GM23338 (cell line): ENCODE measurements at regions not wholly inside any gene's neighbourhood (a gene's known extent, or its start where the extent isn't known, plus 50 kb on each side); places are given as distances from the start of the nearest gene placed in this dataset.
A peak's percentile ranks its signal among the peaks of the same experiment; 100 is the strongest.

Experiments
- ATAC-seq: fragments of 200-7000 bp; cut with Tn5 transposase; 3 replicates; pipeline ENCODE4 v1.9.1; 2020
- DNase-seq: peaks from one replicate; pipeline ENCODE4 v3.0.0-alpha.2; 2015; ENCODE audit warnings: low spot score
- H2AFZ ChIP-seq: fragments of 200-600 bp; sonication (generic); 2 replicates; pipeline ENCODE4 v1.8.0; 2016; ENCODE audit warnings: antibody characterized with exemption, mild to moderate bottlenecking, moderate library complexity
- H3F3A ChIP-seq: fragments of 200-600 bp; sonication (generic); replicated peaks from 2 replicates; pipeline ENCODE4 v1.8.0; 2017; ENCODE audit warnings: antibody characterized with exemption, mixed run types, low read depth
- H3K27ac ChIP-seq: fragments of 200-600 bp; sonication (generic); 2 replicates; pipeline ENCODE4 v1.6.1; 2016; ENCODE audit warnings: low read depth
- H3K27me3 ChIP-seq: fragments of 200-600 bp; sonication (generic); 2 replicates; pipeline ENCODE4 v1.8.0; 2016; ENCODE audit warnings: mild to moderate bottlenecking, mixed run types, moderate library complexity; ENCODE audit not compliant: insufficient read depth
- H3K36me3 ChIP-seq: fragments of 200-600 bp; sonication (generic); 2 replicates; pipeline ENCODE4 v1.8.0; 2016; ENCODE audit warnings: mild to moderate bottlenecking; ENCODE audit not compliant: insufficient read depth
- H3K4me1 ChIP-seq: fragments of 200-600 bp; sonication (generic); 2 replicates; pipeline ENCODE4 v1.8.0; 2016; ENCODE audit warnings: mild to moderate bottlenecking, moderate library complexity; ENCODE audit not compliant: insufficient read depth
- H3K4me2 ChIP-seq: fragments of 200-600 bp; sonication (generic); 2 replicates; pipeline ENCODE4 v1.7.1; 2017; ENCODE audit warnings: mixed run types
- H3K4me3 ChIP-seq: fragments of 200-600 bp; sonication (generic); 2 replicates; pipeline ENCODE4 v1.6.1; 2016; ENCODE audit warnings: mixed run types
- H3K79me2 ChIP-seq: fragments of 200-600 bp; sonication (generic); replicated peaks from 2 replicates; pipeline ENCODE4 v1.8.0; 2017; ENCODE audit warnings: mild to moderate bottlenecking; ENCODE audit not compliant: insufficient read depth
- H3K9me2 ChIP-seq: fragments of 200-600 bp; sonication (generic); 2 replicates; pipeline ENCODE4 v1.8.0; 2017; ENCODE audit not compliant: insufficient read depth
- H4K20me1 ChIP-seq: fragments of 200-600 bp; sonication (generic); replicated peaks from 2 replicates; pipeline ENCODE4 v1.8.0; 2017; ENCODE audit warnings: mild to moderate bottlenecking; ENCODE audit not compliant: insufficient read depth
- H3K27ac Mint-ChIP-seq: 2 replicates; pipeline ENCODE4 v1.8.0; 2020; ENCODE audit warnings: inconsistent platforms, mild to moderate bottlenecking, moderate library complexity, mixed read lengths
- H3K27me3 Mint-ChIP-seq: 3 replicates; pipeline ENCODE4 v1.8.0; 2022; ENCODE audit warnings: low read depth, mild to moderate bottlenecking, moderate library complexity, mixed read lengths, inconsistent platforms; ENCODE audit not compliant: insufficient read depth, poor library complexity
- H3K36me3 Mint-ChIP-seq: 3 replicates; pipeline ENCODE4 v1.8.0; 2021; ENCODE audit warnings: low read depth, mild to moderate bottlenecking, inconsistent platforms, moderate library complexity, mixed read lengths
- H3K4me1 Mint-ChIP-seq: 3 replicates; pipeline ENCODE4 v1.8.0; 2020; ENCODE audit warnings: mild to moderate bottlenecking, inconsistent platforms, mixed read lengths
- H3K4me3 Mint-ChIP-seq: 3 replicates; pipeline ENCODE4 v1.8.0; 2021; ENCODE audit warnings: moderate library complexity, mild to moderate bottlenecking, inconsistent platforms, mixed read lengths
- H3K9me3 Mint-ChIP-seq: 3 replicates; pipeline ENCODE4 v1.8.0; 2020; ENCODE audit warnings: moderate library complexity, mild to moderate bottlenecking, inconsistent platforms, mixed read lengths
- CREB1 ChIP-seq: fragments of 250-450 bp; sonication (Bioruptor Pico); IDR thresholded peaks from 2 replicates; pipeline ENCODE4 v1.5.0; 2020; ENCODE audit warnings: low read depth, mild to moderate bottlenecking, moderate library complexity
- JUNB ChIP-seq: IDR thresholded peaks from one replicate; pipeline ENCODE4 v1.6.1; 2016; ENCODE audit warnings: antibody characterized with exemption; ENCODE audit not compliant: unreplicated experiment
- POLR2AphosphoS5 ChIP-seq: IDR thresholded peaks from 2 replicates; pipeline ENCODE4 v1.6.1; 2016; ENCODE audit warnings: antibody characterized with exemption, low read depth
- STAT1 ChIP-seq: IDR thresholded peaks from one replicate; pipeline ENCODE4 v1.6.1; 2016; ENCODE audit warnings: antibody characterized with exemption; ENCODE audit not compliant: unreplicated experiment
- ZNF114 ChIP-seq: fragments of 250-450 bp; sonication (Bioruptor Pico); IDR thresholded peaks from 2 replicates; pipeline ENCODE4 v1.5.0; 2020; ENCODE audit warnings: mild to moderate bottlenecking, moderate library complexity
- ZNF331 ChIP-seq: fragments of 250-450 bp; sonication (Bioruptor Pico); IDR thresholded peaks from 2 replicates; pipeline ENCODE4 v1.5.0; 2020; ENCODE audit warnings: low read depth, mild to moderate bottlenecking, moderate library complexity
- TF ChIP-seq, protein P1 (sequence below): IDR thresholded peaks from one replicate; pipeline ENCODE4 v1.6.1; 2018; ENCODE audit warnings: antibody characterized with exemption; ENCODE audit not compliant: unreplicated experiment
- TF ChIP-seq, protein P2 (sequence below), 2 experiments: fragments of 200-600 bp in 1 of 2; sonication (generic) in 1 of 2; conservative IDR thresholded peaks; 2 replicates each; pipeline versions ENCODE4 v1.5.1 to v1.6.1; 2016 to 2017; ENCODE audit warnings: antibody characterized with exemption in 2 of 2, low read depth in 2 of 2, mild to moderate bottlenecking in 2 of 2, moderate library complexity in 1 of 2

DNA sequence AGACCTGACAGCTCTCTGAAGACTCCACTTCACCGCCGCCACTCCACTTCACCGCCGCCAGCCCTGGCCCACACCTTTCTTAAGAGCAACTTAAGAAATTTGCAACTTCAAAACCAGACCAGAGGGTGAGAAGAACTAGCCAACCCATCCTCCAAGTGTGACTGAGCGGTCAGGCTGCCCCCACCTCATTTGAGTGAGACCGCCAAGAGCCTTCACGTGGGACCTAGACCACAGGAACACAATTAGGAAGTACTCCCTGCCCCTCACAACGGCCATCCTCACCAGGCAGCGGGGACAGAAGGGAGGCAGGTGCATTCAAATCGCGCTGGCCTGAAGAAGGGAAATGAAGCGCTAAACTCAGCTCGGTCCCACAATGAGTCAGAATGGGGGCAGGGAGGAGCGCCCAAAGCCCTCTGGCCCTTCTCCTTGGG is 156.8 kb upstream of the BCL6 start:
- TF ChIP-seq ZNF114 (CRISPR knock-in tag) (no peak), JUNB (no peak), CREB1 (CRISPR knock-in tag) (no peak)
- TF ChIP-seq, protein P1, sequence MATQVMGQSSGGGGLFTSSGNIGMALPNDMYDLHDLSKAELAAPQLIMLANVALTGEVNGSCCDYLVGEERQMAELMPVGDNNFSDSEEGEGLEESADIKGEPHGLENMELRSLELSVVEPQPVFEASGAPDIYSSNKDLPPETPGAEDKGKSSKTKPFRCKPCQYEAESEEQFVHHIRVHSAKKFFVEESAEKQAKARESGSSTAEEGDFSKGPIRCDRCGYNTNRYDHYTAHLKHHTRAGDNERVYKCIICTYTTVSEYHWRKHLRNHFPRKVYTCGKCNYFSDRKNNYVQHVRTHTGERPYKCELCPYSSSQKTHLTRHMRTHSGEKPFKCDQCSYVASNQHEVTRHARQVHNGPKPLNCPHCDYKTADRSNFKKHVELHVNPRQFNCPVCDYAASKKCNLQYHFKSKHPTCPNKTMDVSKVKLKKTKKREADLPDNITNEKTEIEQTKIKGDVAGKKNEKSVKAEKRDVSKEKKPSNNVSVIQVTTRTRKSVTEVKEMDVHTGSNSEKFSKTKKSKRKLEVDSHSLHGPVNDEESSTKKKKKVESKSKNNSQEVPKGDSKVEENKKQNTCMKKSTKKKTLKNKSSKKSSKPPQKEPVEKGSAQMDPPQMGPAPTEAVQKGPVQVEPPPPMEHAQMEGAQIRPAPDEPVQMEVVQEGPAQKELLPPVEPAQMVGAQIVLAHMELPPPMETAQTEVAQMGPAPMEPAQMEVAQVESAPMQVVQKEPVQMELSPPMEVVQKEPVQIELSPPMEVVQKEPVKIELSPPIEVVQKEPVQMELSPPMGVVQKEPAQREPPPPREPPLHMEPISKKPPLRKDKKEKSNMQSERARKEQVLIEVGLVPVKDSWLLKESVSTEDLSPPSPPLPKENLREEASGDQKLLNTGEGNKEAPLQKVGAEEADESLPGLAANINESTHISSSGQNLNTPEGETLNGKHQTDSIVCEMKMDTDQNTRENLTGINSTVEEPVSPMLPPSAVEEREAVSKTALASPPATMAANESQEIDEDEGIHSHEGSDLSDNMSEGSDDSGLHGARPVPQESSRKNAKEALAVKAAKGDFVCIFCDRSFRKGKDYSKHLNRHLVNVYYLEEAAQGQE = no peak
- H3K36me3 Mint-ChIP-seq = no peaks in the 10 kb centered on the region
- H3F3A ChIP-seq = no peaks in the 10 kb centered on the region
- ATAC-seq (no peak), DNase-seq (no peak)
- no peaks in the 10 kb centered on the region for H3K27me3 Mint-ChIP-seq
- H3K27ac ChIP-seq = no peak overlapping the region
- H3K79me2 ChIP-seq = no peaks in the 10 kb centered on the region
- peak overlapping the region; percentile 47; the same call in 1 of the 2 replicates for H2AFZ ChIP-seq
- H3K4me3 Mint-ChIP-seq = no peak overlapping the region
- H3K27ac Mint-ChIP-seq = no peak overlapping the region
- H3K4me2 ChIP-seq = no peak overlapping the region
- no peaks in the 10 kb centered on the region for H3K27me3 ChIP-seq
- H3K36me3 ChIP-seq = no peaks in the 10 kb centered on the region
- no peak overlapping the region for H3K4me3 ChIP-seq
- H3K9me3 Mint-ChIP-seq = no peaks in the 10 kb centered on the region
- peaks cover 28% of the 10 kb centered on the region for H3K4me1 Mint-ChIP-seq
- peaks cover 27% of the 10 kb centered on the region for H3K4me1 ChIP-seq
- H3K9me2 ChIP-seq = peaks cover 4% of the 10 kb centered on the region; the same call in 1 of the 2 replicates
- H4K20me1 ChIP-seq = no peaks in the 10 kb centered on the region

DNA sequence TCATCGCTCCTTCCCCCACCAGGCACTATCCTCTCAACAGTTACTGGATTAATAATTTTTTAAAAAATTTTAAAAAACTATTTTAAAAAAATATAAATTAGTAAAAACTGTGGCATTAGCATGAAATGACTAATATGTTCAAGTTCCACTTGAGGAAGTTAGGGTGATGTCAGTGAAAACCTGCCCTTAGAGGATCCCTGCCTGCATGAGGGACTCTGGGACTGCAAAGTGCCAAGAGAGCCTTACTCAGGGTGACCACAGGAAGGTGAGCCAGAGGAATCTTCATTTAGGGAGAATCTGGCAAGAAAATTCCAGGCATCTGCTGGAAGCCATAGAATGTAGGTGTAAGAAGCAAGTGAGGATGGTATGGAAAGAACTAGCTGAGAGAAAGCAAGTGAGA is 157.7 kb upstream of the BCL6 start:
- Mint-ChIP-seq H3K27me3 (no peaks in the 10 kb centered on the region), H3K4me3 (no peak overlapping the region), H3K4me1 (peaks cover 32% of the 10 kb centered on the region), H3K36me3 (no peaks in the 10 kb centered on the region), H3K27ac (no peak overlapping the region), H3K9me3 (no peaks in the 10 kb centered on the region)
- no peaks in the 10 kb centered on the region for H4K20me1 ChIP-seq
- no peaks in the 10 kb centered on the region for H3K36me3 ChIP-seq
- no peaks in the 10 kb centered on the region for H3K27me3 ChIP-seq
- no peak overlapping the region for H3K27ac ChIP-seq
- ATAC-seq = no peak
- DNase-seq = no peak
- H2AFZ ChIP-seq = no peak overlapping the region
- H3K4me2 ChIP-seq = no peak overlapping the region
- peaks cover 32% of the 10 kb centered on the region for H3K4me1 ChIP-seq
- no peaks in the 10 kb centered on the region for H3K79me2 ChIP-seq
- no peak overlapping the region for H3K4me3 ChIP-seq
- H3F3A ChIP-seq = no peaks in the 10 kb centered on the region
- H3K9me2 ChIP-seq = peaks cover 4% of the 10 kb centered on the region; the same call in 1 of the 2 replicates
- TF ChIP-seq ZNF331 (CRISPR knock-in tag) = no peak
- TF ChIP-seq POLR2AphosphoS5 = no peak
- no peak for TF ChIP-seq ZNF114 (CRISPR knock-in tag)
- TF ChIP-seq, protein P2, sequence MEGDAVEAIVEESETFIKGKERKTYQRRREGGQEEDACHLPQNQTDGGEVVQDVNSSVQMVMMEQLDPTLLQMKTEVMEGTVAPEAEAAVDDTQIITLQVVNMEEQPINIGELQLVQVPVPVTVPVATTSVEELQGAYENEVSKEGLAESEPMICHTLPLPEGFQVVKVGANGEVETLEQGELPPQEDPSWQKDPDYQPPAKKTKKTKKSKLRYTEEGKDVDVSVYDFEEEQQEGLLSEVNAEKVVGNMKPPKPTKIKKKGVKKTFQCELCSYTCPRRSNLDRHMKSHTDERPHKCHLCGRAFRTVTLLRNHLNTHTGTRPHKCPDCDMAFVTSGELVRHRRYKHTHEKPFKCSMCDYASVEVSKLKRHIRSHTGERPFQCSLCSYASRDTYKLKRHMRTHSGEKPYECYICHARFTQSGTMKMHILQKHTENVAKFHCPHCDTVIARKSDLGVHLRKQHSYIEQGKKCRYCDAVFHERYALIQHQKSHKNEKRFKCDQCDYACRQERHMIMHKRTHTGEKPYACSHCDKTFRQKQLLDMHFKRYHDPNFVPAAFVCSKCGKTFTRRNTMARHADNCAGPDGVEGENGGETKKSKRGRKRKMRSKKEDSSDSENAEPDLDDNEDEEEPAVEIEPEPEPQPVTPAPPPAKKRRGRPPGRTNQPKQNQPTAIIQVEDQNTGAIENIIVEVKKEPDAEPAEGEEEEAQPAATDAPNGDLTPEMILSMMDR (conservative IDR thresholded peaks at IDR 0.05; ENCODE audit: low read depth in 2 of 2) = no peak
- TF ChIP-seq CREB1 (CRISPR knock-in tag) = no peak
- TF ChIP-seq, protein P1 = no peak
- no peak for TF ChIP-seq STAT1
